ENCODE measurements at regions not wholly inside any gene's neighbourhood (a gene's known extent, or its start where the extent isn't known, plus 50 kb on each side); places are given as distances from the start of the nearest gene placed in this dataset.

- TF ChIP-seq CHD1 (IDR thresholded peaks at IDR 0.05; ENCODE audit: low read depth, low read length): no peak
- no peak for TF ChIP-seq USF2 (IDR thresholded peaks at IDR 0.05; ENCODE audit: low read length)
- TF ChIP-seq NANOG (IDR thresholded peaks at IDR 0.05; ENCODE audit: insufficient read depth, low read depth, low read length, poor library complexity, severe bottlenecking): no peak
- no peak for TF ChIP-seq TAF7 (optimal IDR thresholded peaks at IDR 0.05; ENCODE audit: borderline replicate concordance, low read depth, low read length)
- no peak for TF ChIP-seq CREB1 (IDR thresholded peaks at IDR 0.05)
- no peak for TF ChIP-seq KDM1A (IDR thresholded peaks at IDR 0.05; ENCODE audit: borderline replicate concordance, low read length)
- no peak for TF ChIP-seq EP300 (IDR thresholded peaks at IDR 0.05; ENCODE audit: borderline replicate concordance in 1 of 2, low read depth in 2 of 2, low read length in 2 of 2)
Observed at GRCh38 chr4:146073517-146073916, 102.0 kb upstream of the LSM6 start (continued).

Data from H1 (cell line).